ENCODE measurements at regions not wholly inside any gene's neighbourhood (a gene's known extent, or its start where the extent isn't known, plus 50 kb on each side); places are given as distances from the start of the nearest gene placed in this dataset.
A peak's percentile ranks its signal among the peaks of the same experiment; 100 is the strongest.
"Not testable (repeated sequence)": the region's sequence is repeated elsewhere in the genome, so short reads cannot be mapped to it uniquely, and the experiment has no call there.

GRCh38 chr16:14384745-14385144 lies 245.3 kb downstream of the PARN start:
- no peak overlapping the region for H3K27ac ChIP-seq
- no peak overlapping the region for H3K4me3 ChIP-seq

- not testable (repeated sequence) for H3K27ac ChIP-seq, H3K4me3 ChIP-seq
These were observed 246.2 kb downstream of the PARN start for GRCh38 chr16:14383844-14384243.

DNA sequence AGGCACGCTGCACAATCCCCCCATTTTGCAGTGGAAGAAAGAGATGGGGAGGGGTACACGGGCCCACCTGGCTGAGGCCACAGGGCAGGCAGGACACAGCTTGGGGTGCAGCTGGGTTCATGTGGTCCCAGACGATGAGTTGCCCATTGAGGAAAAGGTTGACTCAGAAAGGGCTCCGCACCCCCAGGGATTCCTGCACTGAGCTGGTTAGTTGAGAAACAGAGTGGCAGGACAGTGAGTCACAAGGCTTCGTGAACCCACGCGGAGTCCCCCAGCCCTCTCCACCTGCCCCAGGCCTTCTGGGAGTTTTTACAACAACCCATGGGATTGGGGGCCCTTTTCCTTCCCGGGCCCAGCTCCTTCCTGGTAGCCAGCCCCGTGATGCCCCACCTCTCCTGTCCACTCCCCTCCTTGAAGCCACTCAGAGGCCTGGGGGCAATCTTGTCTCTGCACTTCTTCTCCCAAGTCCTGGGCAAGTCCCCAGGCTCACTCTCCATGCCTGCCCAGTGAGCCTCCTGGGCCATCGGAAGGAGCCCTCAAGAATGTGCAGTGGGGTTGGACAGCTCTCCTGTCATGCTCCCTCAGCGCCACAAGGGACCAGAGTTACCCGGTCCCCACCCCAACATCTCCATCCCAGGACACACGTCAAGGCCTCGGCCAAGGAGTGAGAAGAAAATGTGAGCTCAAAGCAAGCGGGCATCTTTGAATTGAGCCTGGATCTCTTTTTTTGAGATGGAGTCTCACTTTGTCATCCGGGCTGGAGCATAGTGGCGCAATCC lies 251.2 kb downstream of the PARN start:
- peak overlapping the region in 5 of 21 experiments; percentile 23 to 71 (median 59) for H3K27ac ChIP-seq
- H3K4me3 ChIP-seq: no peak overlapping the region

DNA sequence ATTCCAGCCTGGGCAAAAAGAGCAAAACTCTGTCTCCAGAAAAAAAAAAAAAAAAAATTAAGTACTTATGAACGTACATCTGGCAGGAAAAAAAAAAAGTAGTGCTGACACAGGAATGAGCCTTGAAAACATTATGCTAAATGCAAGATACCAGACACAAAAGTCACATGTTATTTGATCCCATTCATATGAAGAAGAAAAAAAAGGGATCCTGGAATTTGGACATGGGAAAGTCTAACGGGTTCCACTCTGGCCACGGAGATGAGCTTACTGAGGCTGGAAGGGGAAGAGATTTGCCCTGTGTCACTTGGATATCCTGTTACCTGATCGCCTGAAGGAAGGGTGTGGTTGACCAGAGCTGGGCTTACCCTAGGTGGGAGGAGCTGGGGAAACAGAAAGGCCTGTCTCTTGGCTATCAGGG lies 251.9 kb downstream of the PARN start:
- Histone ChIP-seq H3K4me3 (no peak overlapping the region), H3K27ac (peak overlapping the region in 5 of 21 experiments; percentile 23 to 71 (median 59))

DNA sequence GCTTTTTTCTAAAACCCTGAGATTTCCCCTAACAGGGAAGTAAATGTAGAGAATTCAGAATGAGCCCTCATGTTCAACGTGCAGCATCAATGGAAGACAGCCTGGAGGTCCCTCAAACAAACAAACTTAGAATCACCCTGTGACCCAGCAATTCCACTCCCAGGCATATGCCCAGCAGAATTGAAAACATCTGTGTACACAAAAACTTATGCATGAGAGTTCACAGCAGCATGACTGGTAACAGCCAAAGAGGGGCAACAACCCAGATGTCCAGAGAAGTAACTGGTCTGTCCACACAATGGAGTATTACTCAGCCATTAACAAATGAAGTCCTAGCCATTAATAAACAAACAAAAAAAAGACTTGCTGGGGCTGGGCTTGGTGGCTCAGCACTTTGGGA lies 252.7 kb downstream of the PARN start:
- Histone ChIP-seq H3K4me3 (no peak overlapping the region), H3K27ac (no peak overlapping the region)

- H3K4me3 ChIP-seq: no peak overlapping the region
- H3K27ac ChIP-seq: no peak overlapping the region
These were observed 254.9 kb downstream of the PARN start for GRCh38 chr16:14375132-14375491.

DNA sequence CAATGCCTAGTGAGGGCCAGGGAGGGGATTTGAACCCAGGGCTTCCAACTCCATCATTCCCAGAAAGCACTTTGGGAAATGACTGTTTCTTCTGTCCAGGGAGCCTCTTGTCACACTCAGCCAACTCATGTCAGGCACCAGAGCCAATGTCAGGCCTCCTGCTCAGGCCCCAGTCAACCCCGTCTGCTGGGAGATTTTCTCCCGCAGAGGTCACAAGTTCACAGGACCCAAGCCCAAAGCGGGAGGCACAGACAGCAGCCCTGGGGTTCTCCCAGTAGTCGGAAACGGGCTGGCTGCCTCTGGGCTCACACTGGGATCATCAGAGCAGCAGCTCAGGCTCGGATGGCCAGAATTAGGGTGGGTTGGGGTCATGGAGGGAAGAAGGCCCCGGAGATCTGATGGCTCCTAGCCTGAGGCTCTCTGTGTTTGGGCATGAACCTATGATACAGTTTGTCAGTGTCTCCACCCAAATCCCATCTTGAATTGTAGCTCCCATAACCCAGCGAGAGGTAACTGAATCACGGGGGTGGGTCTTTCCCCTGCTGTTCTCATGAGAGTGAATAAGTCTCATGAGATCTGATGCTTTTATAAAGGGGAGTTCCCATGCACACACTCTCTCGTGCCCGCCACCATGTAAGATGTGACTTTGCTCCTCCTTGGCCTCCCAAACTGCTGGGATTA lies 255.5 kb downstream of the PARN start:
- Histone ChIP-seq H3K4me3 (no peak overlapping the region), H3K27ac (peak overlapping the region in 1 of 21 experiments; percentile 14)

DNA sequence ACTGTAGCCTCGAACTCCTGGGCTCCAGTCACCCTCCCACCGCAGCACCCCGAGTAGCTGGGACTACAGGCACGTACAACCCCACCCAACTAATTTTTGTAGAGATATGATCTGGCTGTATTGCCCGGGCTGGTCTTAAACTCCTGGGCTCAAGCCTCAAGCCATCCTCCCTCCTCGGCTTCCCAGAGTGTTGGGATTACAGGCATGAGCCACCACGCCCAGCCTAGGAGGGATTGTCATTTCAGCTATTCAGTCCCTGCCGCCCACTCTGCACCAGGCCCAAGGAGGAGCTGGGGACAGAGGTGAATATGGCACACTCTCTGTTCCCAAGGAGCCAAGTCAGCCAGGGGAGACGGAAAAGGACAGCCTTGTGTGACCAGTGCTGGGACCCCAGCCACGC lies 256.2 kb downstream of the PARN start:
- peak overlapping the region in 1 of 21 experiments; percentile 40 for H3K27ac ChIP-seq
- no peak overlapping the region for H3K4me3 ChIP-seq

- no peak overlapping the region for H3K4me3 ChIP-seq
- peak overlapping the region in 2 of 21 experiments; percentile 10 to 40 for H3K27ac ChIP-seq
These were observed 256.7 kb downstream of the PARN start for GRCh38 chr16:14373406-14373805.

DNA sequence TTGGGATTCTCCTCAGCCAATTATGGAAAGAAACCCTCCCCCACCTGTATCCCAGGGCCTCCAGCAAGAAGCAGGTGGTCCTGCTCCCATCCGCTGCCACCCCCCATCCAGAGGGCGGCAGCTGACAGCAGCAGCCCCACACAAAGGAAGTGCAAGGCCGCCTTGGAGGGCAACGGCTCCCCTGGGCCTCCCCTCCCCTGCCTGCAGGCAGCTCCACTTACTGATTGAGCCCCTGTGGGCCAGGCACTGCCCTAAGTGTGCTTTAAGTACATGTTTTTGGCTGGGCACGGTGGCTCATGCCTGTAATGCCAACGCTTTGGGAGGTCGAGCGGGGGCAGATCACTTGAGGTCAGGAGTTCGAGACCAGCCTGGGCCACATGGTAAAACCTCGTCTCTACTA lies 257.6 kb downstream of the PARN start:
- H3K4me3 ChIP-seq: no peak overlapping the region
- no peak overlapping the region for H3K27ac ChIP-seq

- Histone ChIP-seq H3K4me3 (no peak overlapping the region), H3K27ac (no peak overlapping the region)
These were observed 258.2 kb downstream of the PARN start for GRCh38 chr16:14371778-14372431.

DNA sequence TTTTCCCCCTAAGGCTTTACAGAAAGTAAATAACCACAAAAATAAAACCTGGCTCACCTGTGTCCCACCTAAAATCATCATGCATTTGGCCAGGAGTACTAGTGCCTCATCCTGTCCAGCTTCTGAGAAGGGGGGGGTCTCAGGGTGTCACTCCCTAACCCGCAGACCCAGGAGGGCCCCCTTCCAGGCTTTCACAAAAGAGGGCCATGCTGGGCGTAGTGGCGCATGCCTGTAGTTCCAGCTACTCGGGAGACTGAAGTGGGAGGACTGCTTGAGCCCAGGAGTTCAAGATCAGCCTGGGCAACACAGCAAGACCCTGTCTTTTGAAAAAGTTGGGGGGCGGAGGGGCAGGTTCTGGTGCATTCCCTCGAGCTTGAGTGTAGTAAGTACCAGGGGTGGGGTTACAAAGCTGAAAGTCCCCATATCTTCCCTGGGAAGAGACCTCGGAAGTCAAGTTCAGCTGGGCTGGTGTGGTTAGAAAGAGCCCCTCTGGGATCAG lies 259.3 kb downstream of the PARN start:
- H3K4me3 ChIP-seq: no peak overlapping the region
- H3K27ac ChIP-seq: peak overlapping the region in 6 of 21 experiments; percentile 2 to 64 (median 43)

DNA sequence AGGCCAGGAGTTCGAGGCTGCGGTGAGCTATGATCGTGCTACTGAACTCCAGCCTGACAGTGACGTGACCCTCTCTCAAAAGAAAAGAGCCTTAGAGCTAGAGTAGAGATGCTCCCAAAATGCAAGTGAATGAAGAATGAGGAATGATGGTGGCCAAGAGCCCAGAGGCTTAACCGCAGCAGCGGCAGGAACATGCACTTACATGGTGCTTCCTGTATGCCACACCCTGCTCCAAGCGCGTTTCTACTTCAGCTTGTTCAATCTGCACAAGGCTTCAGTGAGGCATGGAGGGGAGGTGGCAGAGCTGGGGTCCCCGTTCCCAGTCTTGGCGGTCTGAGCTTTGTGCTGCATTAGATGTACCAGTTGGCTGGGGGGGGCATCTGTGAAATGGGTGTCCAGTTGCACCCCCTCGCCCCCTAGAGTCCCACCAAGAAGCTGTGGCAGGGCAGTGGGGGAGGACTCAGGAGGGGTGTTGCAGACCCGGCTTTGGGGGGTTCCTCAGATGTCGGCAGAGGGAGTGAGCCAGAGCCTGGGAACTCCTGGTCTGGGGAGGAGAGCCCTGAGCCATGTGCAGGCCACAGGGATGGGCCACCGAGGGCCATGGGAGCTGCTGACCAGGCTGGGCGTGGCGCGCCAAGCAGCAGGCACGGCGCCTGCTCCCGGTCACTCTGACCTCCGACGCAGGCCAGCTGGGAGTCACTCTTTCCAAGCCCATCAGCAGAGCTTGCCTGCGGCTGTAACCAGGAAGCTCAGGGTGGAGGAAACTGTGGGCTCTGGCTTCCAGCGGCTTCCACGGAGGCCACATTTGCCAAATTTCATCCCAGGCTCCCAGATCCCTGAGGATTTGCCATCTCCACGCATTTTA lies 260.1 kb downstream of the PARN start:
- H3K27ac ChIP-seq: peak overlapping the region in 12 of 21 experiments; percentile 2 to 64 (median 41)
- H3K4me3 ChIP-seq: no peak overlapping the region

DNA sequence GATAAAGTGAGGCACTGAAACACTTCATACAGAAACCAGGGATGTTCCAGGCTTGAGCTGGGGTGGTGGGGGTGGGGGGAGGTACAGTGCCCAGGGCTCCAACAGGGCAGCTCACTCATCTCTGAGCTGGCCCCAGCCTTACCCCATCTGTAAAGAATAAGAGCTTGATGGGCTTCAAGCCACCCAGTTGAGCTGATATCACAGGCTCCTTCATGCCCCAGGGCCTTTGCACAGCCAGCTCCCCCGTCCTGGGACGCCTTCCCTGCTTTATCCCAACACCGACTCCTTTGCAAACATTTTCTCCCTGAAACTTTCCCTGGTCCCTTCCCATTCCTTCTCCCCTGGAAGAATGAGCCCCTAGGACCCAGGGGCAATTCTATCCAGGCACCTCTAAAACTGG lies 261.7 kb downstream of the PARN start:
- Histone ChIP-seq H3K4me3 (no peak overlapping the region), H3K27ac (no peak overlapping the region)

DNA sequence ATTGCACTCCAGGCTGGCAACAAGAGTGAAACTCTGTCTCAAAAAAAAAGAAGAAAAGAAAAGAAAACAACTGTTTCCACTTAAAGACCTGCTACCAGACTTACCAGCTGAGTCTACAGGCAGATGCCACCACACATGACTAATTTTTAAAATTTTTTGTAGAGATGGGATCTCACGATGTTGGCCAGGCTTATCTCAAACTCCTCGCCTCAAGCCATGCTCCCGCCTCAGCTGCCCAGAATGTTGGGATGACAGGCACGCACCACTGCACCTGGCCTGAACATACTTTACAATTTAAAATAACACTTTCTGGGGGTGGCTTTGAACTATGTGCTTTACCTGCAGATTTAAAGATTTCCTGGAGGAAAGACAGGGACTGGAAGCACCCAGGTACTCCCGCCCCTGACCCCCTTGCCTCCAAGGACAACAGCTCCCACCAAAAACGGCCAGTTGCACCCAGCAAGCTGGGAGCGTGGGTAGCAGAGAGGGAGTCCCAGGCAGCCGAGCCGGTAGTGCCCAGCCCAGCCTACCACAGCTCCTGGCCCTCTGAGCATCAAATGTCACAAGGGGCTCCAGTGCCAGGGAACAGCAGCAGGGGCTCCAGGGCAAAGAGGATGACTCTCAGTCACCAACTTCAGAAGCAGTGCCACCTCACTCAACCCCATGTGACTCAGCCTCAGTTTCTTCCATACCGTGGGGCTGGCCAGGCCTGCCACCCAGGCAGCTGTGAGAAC lies 262.9 kb downstream of the PARN start:
- Histone ChIP-seq H3K27ac (no peak overlapping the region), H3K4me3 (no peak overlapping the region)

DNA sequence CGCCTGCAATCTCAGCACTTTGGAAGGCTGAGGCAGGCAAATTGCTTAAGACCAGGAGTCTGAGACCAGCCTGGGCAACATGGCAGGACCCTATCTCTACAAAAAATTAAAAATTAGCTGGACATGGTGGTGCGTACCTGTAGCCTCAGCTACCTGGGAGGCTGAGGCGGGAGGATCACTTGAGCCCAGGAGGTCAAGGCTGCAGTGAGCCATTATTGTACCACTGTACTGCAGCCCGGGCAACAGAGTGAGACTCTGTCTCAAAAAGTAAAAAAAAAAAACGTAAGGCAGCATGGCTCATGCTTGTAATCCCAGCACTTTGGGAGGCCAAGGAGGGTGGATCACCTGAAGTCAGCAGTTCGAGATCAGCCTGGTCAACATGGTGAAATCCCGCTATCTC lies 263.6 kb downstream of the PARN start:
- H3K4me3 ChIP-seq: no peak overlapping the region
- no peak overlapping the region for H3K27ac ChIP-seq

DNA sequence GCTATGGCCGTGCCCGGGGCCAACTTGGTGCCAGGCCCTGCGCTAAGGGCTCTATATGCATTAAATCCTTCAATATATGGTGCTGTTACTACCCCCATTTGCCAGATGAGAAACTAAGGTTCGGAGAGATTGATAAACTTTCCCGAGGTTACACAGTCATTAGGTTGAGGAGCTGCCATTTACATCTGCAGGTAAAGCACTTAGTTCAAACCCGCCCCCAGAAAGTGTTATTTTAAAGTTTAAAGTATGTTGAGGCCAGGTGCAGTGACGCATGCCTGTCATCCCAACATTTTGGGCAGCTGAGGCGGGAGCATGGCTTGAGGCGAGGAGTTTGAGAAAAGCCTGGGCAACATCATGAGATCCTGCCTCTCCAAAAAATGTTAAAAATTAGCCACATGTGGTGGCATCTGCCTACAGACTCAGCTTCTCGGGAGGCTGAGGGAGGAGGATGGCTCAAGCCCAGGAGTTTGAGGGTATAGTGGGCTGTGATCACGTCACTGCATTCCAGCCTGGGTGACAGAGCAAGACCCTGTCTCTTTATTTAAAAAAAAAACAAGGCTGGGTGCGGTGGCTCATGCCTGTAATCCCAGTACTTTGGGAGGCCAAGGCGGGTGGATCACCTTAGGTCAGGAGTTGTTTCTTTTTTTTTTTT lies 264.7 kb downstream of the PARN start:
- H3K27ac ChIP-seq: peak overlapping the region in 1 of 21 experiments; percentile 11
- no peak overlapping the region for H3K4me3 ChIP-seq

DNA sequence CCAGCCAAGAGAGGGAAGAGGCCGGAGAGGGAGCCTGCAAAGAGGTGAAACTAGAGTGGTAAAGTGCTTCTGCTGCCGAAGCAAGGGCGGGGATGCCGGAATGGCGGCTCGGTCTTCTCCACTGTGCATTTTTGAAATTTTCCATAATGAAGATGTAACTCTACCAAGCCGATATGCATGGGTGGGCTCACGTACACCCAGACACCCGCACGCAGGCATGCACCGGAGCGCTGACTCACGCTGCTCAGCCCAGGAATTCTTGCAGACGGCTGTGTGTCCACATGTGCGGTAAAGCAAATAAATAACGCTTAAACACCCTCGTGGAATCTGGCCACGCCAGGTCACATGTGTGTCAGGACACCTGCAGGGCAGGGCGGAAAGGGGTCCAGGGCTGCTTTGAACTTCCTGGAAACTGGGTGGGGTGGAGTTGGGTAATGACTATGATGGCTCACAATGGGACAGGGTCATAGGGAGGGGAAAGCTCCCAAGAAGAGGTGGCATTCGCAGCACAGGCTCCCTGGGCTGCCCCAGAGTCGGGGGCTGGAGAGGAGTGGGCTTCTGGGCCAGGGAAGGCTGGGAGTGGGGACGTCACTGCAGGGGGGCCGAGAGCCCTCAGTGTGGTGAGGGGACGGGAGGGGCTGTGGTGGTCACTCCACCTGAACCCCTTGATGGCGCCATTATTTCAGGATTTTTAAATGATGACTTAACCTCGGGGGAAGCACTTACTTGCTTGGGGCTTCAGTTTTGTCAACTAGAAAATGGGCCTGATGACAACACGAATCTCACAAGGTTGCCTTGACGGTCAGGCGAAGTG lies 265.5 kb downstream of the PARN start:
- Histone ChIP-seq H3K4me3 (no peak overlapping the region), H3K27ac (peak overlapping the region in 10 of 21 experiments; percentile 18 to 72 (median 42))
